ENCODE measurements at regions not wholly inside any gene's neighbourhood (a gene's known extent, or its start where the extent isn't known, plus 50 kb on each side); places are given as distances from the start of the nearest gene placed in this dataset.

GRCh38 chr12:22740656-22741355 is 115.8 kb downstream of the ETNK1 start:
- Histone ChIP-seq H3K4me3 (ENCODE audit: low read length) (no peak overlapping the region), H3K27me3 (ENCODE audit: insufficient read depth, low read length) (no peaks in the 10 kb centered on the region), H3K4me1 (ENCODE audit: insufficient read depth, low read length) (no peaks in the 10 kb centered on the region), H3K36me3 (ENCODE audit: insufficient read depth, low read length) (no peaks in the 10 kb centered on the region), H3K9me3 (ENCODE audit: insufficient read depth, low read depth, low read length) (no peaks in the 10 kb centered on the region), H3K27ac (ENCODE audit: low read depth, low read length) (no peak overlapping the region), H3K9ac (ENCODE audit: low read depth, low read length) (no peak overlapping the region)
- WGBS: 98% methylated on average over 4 of the region's 4 CpGs

GRCh38 chr12:22743700-22744099 is 118.7 kb downstream of the ETNK1 start:
- H3K4me1 ChIP-seq (ENCODE audit: insufficient read depth, low read length): no peaks in the 10 kb centered on the region; the same call in 1 of the 2 replicates
- H3K4me3 ChIP-seq (ENCODE audit: low read length): no peak overlapping the region
- no peak overlapping the region for H3K9ac ChIP-seq (ENCODE audit: low read depth, low read length)
- H3K27ac ChIP-seq (ENCODE audit: low read depth, low read length): no peak overlapping the region
- H3K27me3 ChIP-seq (ENCODE audit: insufficient read depth, low read length): no peaks in the 10 kb centered on the region
- no peaks in the 10 kb centered on the region for H3K9me3 ChIP-seq (ENCODE audit: insufficient read depth, low read depth, low read length)
- no peaks in the 10 kb centered on the region for H3K36me3 ChIP-seq (ENCODE audit: insufficient read depth, low read length)

GRCh38 chr12:22744197-22744596 is 119.2 kb downstream of the ETNK1 start:
- Histone ChIP-seq H3K4me3 (ENCODE audit: low read length) (no peak overlapping the region), H3K27ac (ENCODE audit: low read depth, low read length) (no peak overlapping the region), H3K9ac (ENCODE audit: low read depth, low read length) (no peak overlapping the region), H3K36me3 (ENCODE audit: insufficient read depth, low read length) (no peaks in the 10 kb centered on the region), H3K9me3 (ENCODE audit: insufficient read depth, low read depth, low read length) (no peaks in the 10 kb centered on the region), H3K27me3 (ENCODE audit: insufficient read depth, low read length) (no peaks in the 10 kb centered on the region), H3K4me1 (ENCODE audit: insufficient read depth, low read length) (no peaks in the 10 kb centered on the region; the same call in 1 of the 2 replicates)
- WGBS: 92% methylated on average over 1 of the region's 1 CpG

GRCh38 chr12:22746720-22747119 is 121.7 kb downstream of the ETNK1 start:
- H3K9me3 ChIP-seq (ENCODE audit: insufficient read depth, low read depth, low read length): no peaks in the 10 kb centered on the region
- H3K9ac ChIP-seq (ENCODE audit: low read depth, low read length): no peak overlapping the region
- no peak overlapping the region for H3K4me3 ChIP-seq (ENCODE audit: low read length)
- no peaks in the 10 kb centered on the region; the same call in 1 of the 2 replicates for H3K4me1 ChIP-seq (ENCODE audit: insufficient read depth, low read length)
- no peak overlapping the region for H3K27ac ChIP-seq (ENCODE audit: low read depth, low read length)
- no peaks in the 10 kb centered on the region for H3K27me3 ChIP-seq (ENCODE audit: insufficient read depth, low read length)
- H3K36me3 ChIP-seq (ENCODE audit: insufficient read depth, low read length): no peaks in the 10 kb centered on the region
- WGBS: 92% methylated on average over 3 of the region's 3 CpGs

GRCh38 chr12:22755629-22756028 is 130.7 kb downstream of the ETNK1 start:
- Histone ChIP-seq H3K4me1 (ENCODE audit: insufficient read depth, low read length) (0 out of 2 replicates have a peak, but pooled peaks cover 5% of the 10 kb centered on the region), H3K36me3 (ENCODE audit: insufficient read depth, low read length) (no peaks in the 10 kb centered on the region), H3K27me3 (ENCODE audit: insufficient read depth, low read length) (no peaks in the 10 kb centered on the region), H3K9ac (ENCODE audit: low read depth, low read length) (no peak overlapping the region), H3K9me3 (ENCODE audit: insufficient read depth, low read depth, low read length) (no peaks in the 10 kb centered on the region), H3K27ac (ENCODE audit: low read depth, low read length) (no peak overlapping the region), H3K4me3 (ENCODE audit: low read length) (no peak overlapping the region)
- WGBS: 83% methylated on average over 1 of the region's 1 CpG

- Histone ChIP-seq H3K27ac (ENCODE audit: low read depth, low read length) (no peak overlapping the region), H3K4me1 (ENCODE audit: insufficient read depth, low read length) (0 out of 2 replicates have a peak, but pooled peaks cover 5% of the 10 kb centered on the region), H3K4me3 (ENCODE audit: low read length) (no peak overlapping the region), H3K9me3 (ENCODE audit: insufficient read depth, low read depth, low read length) (no peaks in the 10 kb centered on the region), H3K27me3 (ENCODE audit: insufficient read depth, low read length) (no peaks in the 10 kb centered on the region), H3K9ac (ENCODE audit: low read depth, low read length) (no peak overlapping the region), H3K36me3 (ENCODE audit: insufficient read depth, low read length) (no peaks in the 10 kb centered on the region)
- WGBS: 82% methylated on average over 8 of the region's 8 CpGs
Measured at GRCh38 chr12:22759769-22760674, 135.1 kb downstream of the ETNK1 start.

- H3K9me3 ChIP-seq (ENCODE audit: insufficient read depth, low read depth, low read length): no peaks in the 10 kb centered on the region
- H3K4me3 ChIP-seq (ENCODE audit: low read length): no peak overlapping the region
- H3K36me3 ChIP-seq (ENCODE audit: insufficient read depth, low read length): no peaks in the 10 kb centered on the region
- no peak overlapping the region for H3K27ac ChIP-seq (ENCODE audit: low read depth, low read length)
- 94% methylated on average over 15 of the region's 15 CpGs for WGBS
- no peaks in the 10 kb centered on the region; the same call in 1 of the 2 replicates for H3K27me3 ChIP-seq (ENCODE audit: insufficient read depth, low read length)
- H3K9ac ChIP-seq (ENCODE audit: low read depth, low read length): no peak overlapping the region
- H3K4me1 ChIP-seq (ENCODE audit: insufficient read depth, low read length): no peaks in the 10 kb centered on the region
Measured at GRCh38 chr12:22765421-22766130, 140.6 kb downstream of the ETNK1 start.

- Histone ChIP-seq H3K9ac (ENCODE audit: low read depth, low read length) (no peak overlapping the region), H3K36me3 (ENCODE audit: insufficient read depth, low read length) (no peaks in the 10 kb centered on the region), H3K27ac (ENCODE audit: low read depth, low read length) (no peak overlapping the region), H3K9me3 (ENCODE audit: insufficient read depth, low read depth, low read length) (no peaks in the 10 kb centered on the region), H3K4me1 (ENCODE audit: insufficient read depth, low read length) (no peaks in the 10 kb centered on the region), H3K27me3 (ENCODE audit: insufficient read depth, low read length) (no peaks in the 10 kb centered on the region; the same call in 1 of the 2 replicates), H3K4me3 (ENCODE audit: low read length) (no peak overlapping the region)
- WGBS: 92% methylated on average over 4 of the region's 7 CpGs
Measured at GRCh38 chr12:22766911-22767420, 142.0 kb downstream of the ETNK1 start.

- Histone ChIP-seq H3K27me3 (ENCODE audit: insufficient read depth, low read length) (no peaks in the 10 kb centered on the region), H3K9ac (ENCODE audit: low read depth, low read length) (no peak overlapping the region)
Measured at GRCh38 chr12:22781339-22781738, 156.4 kb downstream of the ETNK1 start.

GRCh38 chr12:22787557-22787956 is 162.6 kb downstream of the ETNK1 start:
- no peak overlapping the region for H3K4me3 ChIP-seq (ENCODE audit: low read length)
- 94% methylated on average over 7 of the region's 7 CpGs for WGBS
- no peaks in the 10 kb centered on the region for H3K36me3 ChIP-seq (ENCODE audit: insufficient read depth, low read length)
- no peaks in the 10 kb centered on the region for H3K27me3 ChIP-seq (ENCODE audit: insufficient read depth, low read length)
- H3K27ac ChIP-seq (ENCODE audit: low read depth, low read length): no peak overlapping the region
- H3K9me3 ChIP-seq (ENCODE audit: insufficient read depth, low read depth, low read length): 0 out of 2 replicates have a peak, but pooled peaks cover 4% of the 10 kb centered on the region
- H3K9ac ChIP-seq (ENCODE audit: low read depth, low read length): no peak overlapping the region
- no peaks in the 10 kb centered on the region; the same call in 1 of the 2 replicates for H3K4me1 ChIP-seq (ENCODE audit: insufficient read depth, low read length)

More at GRCh38 chr12:22781339-22781738, 156.4 kb downstream of the ETNK1 start:
- no peak overlapping the region for H3K4me3 ChIP-seq (ENCODE audit: low read length)
- 93% methylated on average over 3 of the region's 3 CpGs for WGBS
- H3K27ac ChIP-seq (ENCODE audit: low read depth, low read length): no peak overlapping the region
- H3K36me3 ChIP-seq (ENCODE audit: insufficient read depth, low read length): no peaks in the 10 kb centered on the region
- H3K4me1 ChIP-seq (ENCODE audit: insufficient read depth, low read length): no peaks in the 10 kb centered on the region; the same call in 1 of the 2 replicates
- H3K9me3 ChIP-seq (ENCODE audit: insufficient read depth, low read depth, low read length): 0 out of 2 replicates have a peak, but pooled peaks cover 4% of the 10 kb centered on the region

All from HUES64 (cell line).